Muscle layer of colon (tissue), 2 donors: ENCODE measurements at regions not wholly inside any gene's neighbourhood (a gene's known extent, or its start where the extent isn't known, plus 50 kb on each side); places are given as distances from the start of the nearest gene placed in this dataset.

ENCODE experiments used
- H3K27ac ChIP-seq: one replicate; pipeline ENCODE4 v1.7.0; 2013; ENCODE audit warnings: low read depth, mild to moderate bottlenecking, low read length, moderate library complexity
- H3K27me3 ChIP-seq, 2 donors: one replicate each; pipeline ENCODE4 v1.7.0; 2013; ENCODE audit warnings: low read length in 2 of 2, mild to moderate bottlenecking in 2 of 2; ENCODE audit not compliant: insufficient read depth in 2 of 2, control insufficient read depth in 1 of 2
- H3K36me3 ChIP-seq: one replicate; pipeline ENCODE4 v1.7.0; 2013; ENCODE audit warnings: mild to moderate bottlenecking, low read length; ENCODE audit not compliant: insufficient read depth
- H3K4me1 ChIP-seq: one replicate; pipeline ENCODE4 v1.7.0; 2013; ENCODE audit warnings: mild to moderate bottlenecking, low read length; ENCODE audit not compliant: insufficient read depth
- H3K4me3 ChIP-seq, 2 donors: one replicate each; pipeline ENCODE4 v1.7.0; 2013; ENCODE audit warnings: low read length in 2 of 2, low read depth in 1 of 2, mild to moderate bottlenecking in 1 of 2, moderate library complexity in 1 of 2
- H3K9ac ChIP-seq: one replicate; pipeline ENCODE4 v1.7.0; 2013; ENCODE audit warnings: low read length
- H3K9me3 ChIP-seq: one replicate; pipeline ENCODE4 v1.7.0; 2013; ENCODE audit warnings: mild to moderate bottlenecking, low read length
- donor health status: abdominal sarcoma.
- donor health status: Adenocarcinoma of cecum.

DNA sequence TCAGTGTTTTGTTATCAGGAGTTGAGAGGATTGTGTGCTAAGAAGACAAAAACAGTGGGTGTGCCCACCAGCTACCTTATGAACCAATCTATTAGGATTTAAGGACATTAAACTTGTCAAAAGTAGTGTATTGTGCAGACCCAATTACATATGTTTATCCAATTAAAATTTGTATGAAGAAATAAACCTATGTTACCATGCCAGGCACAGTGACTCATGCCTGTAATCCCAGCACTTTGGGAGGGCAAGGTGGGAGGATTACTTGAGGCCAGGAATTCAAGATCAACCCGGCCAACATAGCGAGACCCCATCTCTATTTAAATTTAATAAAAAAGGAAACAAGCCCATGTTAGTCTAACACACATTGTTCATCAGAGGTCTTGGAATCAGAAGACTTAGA, 162.2 kb downstream of the IRS1 start:
- Histone ChIP-seq H3K9me3 (no peaks in the 10 kb centered on the region), H3K4me1 (peaks cover 11% of the 10 kb centered on the region), H3K36me3 (no peaks in the 10 kb centered on the region), H3K9ac (no peak overlapping the region), H3K27ac (no peak overlapping the region), H3K4me3 (no peak overlapping the region), H3K27me3 (no peaks in the 10 kb centered on the region)

DNA sequence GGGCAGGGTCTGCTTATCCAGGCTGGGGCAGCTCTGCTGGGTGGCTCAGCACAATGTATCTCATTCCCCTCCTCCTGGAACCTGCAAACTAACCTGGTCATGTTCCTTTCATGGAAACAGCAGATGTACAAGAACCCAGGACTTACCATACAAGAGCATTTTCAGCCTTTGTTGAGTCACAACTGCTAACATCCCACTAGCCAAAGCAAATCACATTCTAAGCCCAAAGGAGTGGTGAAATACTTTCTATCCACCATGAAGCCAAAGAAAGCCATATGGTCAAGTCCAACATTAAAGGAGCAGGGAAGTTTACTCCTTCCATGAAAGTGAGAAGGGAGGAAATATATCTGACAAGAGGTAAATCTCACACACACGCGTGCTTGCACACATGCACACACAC, 163.0 kb downstream of the IRS1 start:
- Histone ChIP-seq H3K36me3 (no peaks in the 10 kb centered on the region), H3K9ac (no peak overlapping the region), H3K4me3 (no peak overlapping the region), H3K4me1 (peaks cover 14% of the 10 kb centered on the region), H3K27me3 (no peaks in the 10 kb centered on the region), H3K9me3 (no peaks in the 10 kb centered on the region), H3K27ac (no peak overlapping the region)

DNA sequence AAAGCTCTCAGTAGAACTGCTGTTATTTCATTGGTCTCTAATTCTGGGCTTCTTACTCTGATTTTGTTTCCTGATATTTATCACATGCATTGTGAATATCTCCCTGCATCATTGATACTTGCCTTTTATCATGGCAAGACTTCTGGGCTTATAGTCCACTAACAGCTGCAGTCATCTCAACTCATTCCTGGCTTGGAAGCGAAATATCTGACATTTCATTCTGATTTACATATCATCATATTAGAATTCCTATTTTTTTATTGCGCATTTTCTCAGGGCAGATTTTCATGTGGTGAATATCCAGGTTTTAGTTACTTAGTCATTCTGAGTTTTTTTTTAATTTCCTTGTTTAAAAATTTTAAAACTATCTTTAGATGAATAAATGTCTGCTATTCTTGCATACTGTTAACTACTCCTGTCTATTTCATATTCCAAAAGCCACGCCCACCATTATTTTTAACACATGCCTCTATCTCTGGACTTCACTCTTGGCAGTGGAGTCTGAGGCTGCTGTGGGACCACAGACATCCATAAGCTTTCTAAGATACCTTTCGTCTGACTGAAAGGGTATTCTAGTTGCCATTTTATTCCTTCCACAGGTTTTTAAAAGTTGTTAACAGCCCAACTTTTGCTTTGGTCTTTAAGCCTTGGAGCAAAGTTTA, 164.5 kb downstream of the IRS1 start:
- Histone ChIP-seq H3K4me1 (peaks cover 26% of the 10 kb centered on the region), H3K9me3 (no peaks in the 10 kb centered on the region), H3K27ac (no peak overlapping the region), H3K9ac (no peak overlapping the region), H3K27me3 (no peaks in the 10 kb centered on the region), H3K4me3 (no peak overlapping the region), H3K36me3 (no peaks in the 10 kb centered on the region)

DNA sequence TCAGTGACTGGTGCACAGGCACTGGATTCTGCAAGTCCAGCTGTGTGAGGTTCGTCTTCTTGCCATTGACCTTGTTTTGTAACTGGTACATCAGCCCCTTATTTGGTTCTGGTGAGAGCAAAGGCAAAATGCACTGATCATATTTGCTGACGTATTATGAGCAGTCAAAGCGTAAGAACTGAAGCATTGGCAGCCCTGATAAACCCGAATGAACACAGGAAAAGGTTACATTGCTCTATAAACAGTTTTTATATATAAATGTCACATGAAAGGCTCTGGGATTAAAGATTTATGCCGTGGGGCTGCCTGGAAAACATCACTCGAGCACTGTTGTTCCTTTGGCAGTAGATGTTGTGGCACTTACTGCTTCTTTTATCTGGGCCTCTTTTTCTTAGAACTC, 167.9 kb downstream of the IRS1 start:
- Histone ChIP-seq H3K4me1 (peaks cover 26% of the 10 kb centered on the region), H3K4me3 (peak overlapping the region in 1 of 2 donors; percentile 8), H3K27me3 (no peaks in the 10 kb centered on the region), H3K36me3 (no peaks in the 10 kb centered on the region), H3K9me3 (no peaks in the 10 kb centered on the region), H3K27ac (peak overlapping the region; percentile 77), H3K9ac (no peak overlapping the region)

DNA sequence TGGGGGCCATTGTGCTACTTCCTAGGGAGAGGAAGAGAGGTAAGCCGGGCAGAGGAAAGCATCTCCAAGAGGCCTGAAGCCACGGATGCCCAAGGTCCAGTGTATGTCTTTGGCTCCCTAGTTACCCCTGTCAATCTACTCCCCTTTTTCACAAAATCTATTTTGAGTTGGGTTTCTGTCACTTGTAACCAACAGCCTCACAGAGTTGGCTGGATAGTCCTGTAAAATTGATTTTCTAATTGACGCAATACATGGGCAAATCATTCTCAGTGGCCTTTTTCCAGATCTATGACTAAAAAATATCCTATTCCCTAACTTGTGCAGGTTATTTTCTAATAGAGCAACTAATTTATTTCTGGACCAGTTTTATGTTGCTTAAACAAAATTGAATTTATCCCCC, 168.4 kb downstream of the IRS1 start:
- peak overlapping the region; percentile 77 for H3K27ac ChIP-seq
- H3K9ac ChIP-seq, result no peak overlapping the region
- no peaks in the 10 kb centered on the region for H3K27me3 ChIP-seq
- H3K4me3 ChIP-seq, result peak overlapping the region in 1 of 2 donors; percentile 8
- no peaks in the 10 kb centered on the region for H3K9me3 ChIP-seq
- H3K36me3 ChIP-seq, result no peaks in the 10 kb centered on the region
- peaks cover 28% of the 10 kb centered on the region for H3K4me1 ChIP-seq

DNA sequence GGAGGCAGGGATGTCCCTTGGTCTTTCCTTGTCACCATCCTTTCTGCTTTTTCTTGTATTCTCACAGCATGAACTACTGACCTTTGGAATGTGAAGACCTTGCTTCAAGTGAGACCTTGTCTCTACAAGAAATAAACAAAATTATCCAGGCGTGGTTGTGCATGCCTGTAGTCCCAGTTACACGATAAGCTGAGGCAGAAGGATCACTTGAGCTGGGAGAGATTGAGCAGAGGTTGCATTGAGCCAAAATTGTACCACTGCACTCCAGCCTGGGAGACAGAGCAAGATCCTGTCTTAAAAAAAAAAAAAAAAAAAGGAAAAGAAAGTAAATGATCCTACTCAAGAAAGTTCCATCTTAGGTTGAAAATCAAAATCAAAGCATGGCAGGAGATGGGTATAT, 173.7 kb downstream of the IRS1 start:
- Histone ChIP-seq H3K4me1 (peaks cover 29% of the 10 kb centered on the region), H3K4me3 (no peak overlapping the region), H3K9me3 (no peaks in the 10 kb centered on the region), H3K9ac (no peak overlapping the region), H3K27me3 (no peaks in the 10 kb centered on the region), H3K27ac (no peak overlapping the region), H3K36me3 (no peaks in the 10 kb centered on the region)

GRCh38 chr2:226623587-226624368, 175.8 kb downstream of the IRS1 start:
- Histone ChIP-seq H3K9me3 (no peaks in the 10 kb centered on the region), H3K9ac (no peak overlapping the region), H3K27me3 (no peaks in the 10 kb centered on the region), H3K27ac (peak overlapping the region; percentile 52), H3K36me3 (no peaks in the 10 kb centered on the region), H3K4me1 (peaks cover 23% of the 10 kb centered on the region), H3K4me3 (no peak overlapping the region)

- H3K9ac ChIP-seq, result no peak overlapping the region
- H3K4me1 ChIP-seq, result peaks cover 23% of the 10 kb centered on the region
- H3K4me3 ChIP-seq, result no peak overlapping the region
- no peaks in the 10 kb centered on the region for H3K36me3 ChIP-seq
- H3K9me3 ChIP-seq, result no peaks in the 10 kb centered on the region
- no peaks in the 10 kb centered on the region for H3K27me3 ChIP-seq
- H3K27ac ChIP-seq, result peak overlapping the region; percentile 52
Observed at GRCh38 chr2:226622484-226622883, 177.1 kb downstream of the IRS1 start.

DNA sequence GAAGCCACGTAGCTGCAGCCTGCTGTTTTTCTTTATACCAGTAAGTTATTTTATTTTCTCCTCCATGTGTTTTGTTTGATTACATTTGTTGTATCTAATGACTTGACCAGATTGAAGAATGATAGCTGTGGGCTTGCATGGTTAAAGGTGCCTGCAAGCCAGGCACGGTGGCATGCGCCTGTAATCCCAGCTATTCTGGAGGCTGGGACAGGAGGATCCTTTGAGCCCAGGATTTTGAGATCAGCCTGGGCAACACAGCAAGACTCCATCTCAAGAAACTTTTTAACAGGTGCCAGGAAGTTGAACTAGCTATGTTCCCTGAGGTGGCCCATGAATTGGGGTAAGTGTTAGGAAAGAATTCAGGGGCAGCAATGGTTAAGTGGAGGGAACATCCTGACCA, 179.4 kb downstream of the IRS1 start:
- no peaks in the 10 kb centered on the region for H3K9me3 ChIP-seq
- H3K4me1 ChIP-seq, result peaks cover 14% of the 10 kb centered on the region
- H3K27ac ChIP-seq, result no peak overlapping the region
- H3K4me3 ChIP-seq, result no peak overlapping the region
- H3K27me3 ChIP-seq, result no peaks in the 10 kb centered on the region
- H3K9ac ChIP-seq, result no peak overlapping the region
- no peaks in the 10 kb centered on the region for H3K36me3 ChIP-seq

GRCh38 chr2:226619707-226620106, 179.9 kb downstream of the IRS1 start:
- Histone ChIP-seq H3K4me1 (peaks cover 14% of the 10 kb centered on the region), H3K4me3 (no peak overlapping the region)

DNA sequence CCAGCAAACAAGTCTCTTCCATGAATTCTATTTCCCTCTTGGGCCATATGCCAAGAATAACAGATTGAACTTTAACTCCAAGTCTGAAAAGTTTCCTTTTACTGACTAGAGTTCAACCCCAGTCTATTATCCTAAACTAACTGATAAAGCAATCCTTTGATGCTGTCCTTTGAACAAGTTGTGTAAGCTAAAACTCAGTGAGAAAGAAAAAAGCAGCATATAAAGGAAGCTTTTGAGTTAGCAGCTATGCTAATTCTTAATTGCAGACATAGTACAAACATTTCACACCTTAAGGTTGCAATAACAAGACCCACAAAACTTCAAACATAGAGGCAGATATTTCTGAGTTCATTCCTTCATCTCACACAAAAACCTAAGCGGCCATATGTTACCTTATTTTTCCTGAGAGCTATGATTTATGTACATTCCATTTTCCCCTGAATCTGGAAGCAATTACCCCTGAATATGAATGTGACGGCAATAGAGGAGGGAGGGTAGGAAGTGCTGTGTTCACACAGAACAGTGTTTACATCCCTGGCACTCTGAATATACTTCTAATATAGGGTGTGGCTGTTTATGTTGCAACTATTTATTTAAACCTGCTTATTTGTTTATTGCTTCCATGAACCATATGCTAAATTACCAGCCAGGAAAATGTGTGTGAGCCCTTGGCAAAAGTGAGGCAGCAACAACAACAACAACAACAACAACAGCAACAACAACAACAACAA, 180.6 kb downstream of the IRS1 start:
- Histone ChIP-seq H3K36me3 (no peaks in the 10 kb centered on the region), H3K9ac (no peak overlapping the region), H3K9me3 (no peaks in the 10 kb centered on the region), H3K27me3 (no peaks in the 10 kb centered on the region), H3K4me1 (peaks cover 14% of the 10 kb centered on the region), H3K27ac (no peak overlapping the region), H3K4me3 (no peak overlapping the region)

More at GRCh38 chr2:226619707-226620106, 179.9 kb downstream of the IRS1 start:
- no peak overlapping the region for H3K27ac ChIP-seq
- H3K36me3 ChIP-seq, result no peaks in the 10 kb centered on the region
- no peaks in the 10 kb centered on the region for H3K27me3 ChIP-seq
- H3K9me3 ChIP-seq, result no peaks in the 10 kb centered on the region
- H3K9ac ChIP-seq, result no peak overlapping the region
